PC-3 (cell line): ENCODE measurements at regions not wholly inside any gene's neighbourhood (a gene's known extent, or its start where the extent isn't known, plus 50 kb on each side); places are given as distances from the start of the nearest gene placed in this dataset.

Source experiments
- ATAC-seq: fragments of 200-7000 bp; cut with Tn5 transposase; 2 replicates; pipeline ENCODE4 v1.9.1; 2020; ENCODE audit warnings: mild to moderate bottlenecking, moderate library complexity
- BruUV-seq: library from RNA; stranded (reverse); fragments of 400-500 nt; replicated peaks from 2 replicates; lab custom pipeline; 2021; lab: Mats Ljungman, UMichigan
- CTCF ChIA-PET: fragments of 300-600 bp; sonication (Branson Sonifier 250); formaldehyde crosslinking; loops from one replicate; lab custom pipeline; 2022; ENCODE audit warnings: antibody characterized with exemption; lab: Charles Lee
- POLR2A ChIA-PET: fragments of 300-600 bp; sonication (Branson Sonifier 250); formaldehyde crosslinking; loops from one replicate; lab custom pipeline; 2022; ENCODE audit warnings: antibody characterized with exemption; ENCODE audit not compliant: unreplicated experiment; lab: Charles Lee
- DNase-seq: peaks from one replicate; pipeline ENCODE4 v3.0.0-alpha.2; 2015
- H2AFZ ChIP-seq: fragments of 300-600 bp; sonication (generic); 2 replicates; pipeline ENCODE4 v1.6.0; 2016; ENCODE audit warnings: antibody characterized with exemption, low read length
- H3F3A ChIP-seq: fragments of 300-600 bp; sonication (generic); one replicate; pipeline ENCODE4 v1.6.0; 2017; ENCODE audit warnings: antibody characterized with exemption, low read length, control low read depth, mild to moderate bottlenecking; ENCODE audit not compliant: unreplicated experiment
- H3K27ac ChIP-seq: fragments of 300-600 bp; sonication (generic); 2 replicates; pipeline ENCODE4 v1.5.1; 2016; ENCODE audit warnings: mild to moderate bottlenecking, low read length
- H3K27me3 ChIP-seq: fragments of 300-600 bp; sonication (generic); 2 replicates; pipeline ENCODE4 v1.6.1; 2016; ENCODE audit warnings: low read length, mixed read lengths
- H3K36me3 ChIP-seq: fragments of 300-600 bp; sonication (generic); 2 replicates; pipeline ENCODE4 v1.6.1; 2016; ENCODE audit warnings: low read depth, mixed run types, low read length, mixed read lengths
- H3K4me1 ChIP-seq: fragments of 300-600 bp; sonication (generic); 2 replicates; pipeline ENCODE4 v1.5.1; 2016; ENCODE audit warnings: low read length; ENCODE audit not compliant: insufficient read depth
- H3K4me2 ChIP-seq: fragments of 300-600 bp; sonication (generic); 2 replicates; pipeline ENCODE4 v1.6.0; 2016; ENCODE audit warnings: low read length
- H3K4me3 ChIP-seq: fragments of 300-600 bp; sonication (generic); 2 replicates; pipeline ENCODE4 v1.5.1; 2016; ENCODE audit warnings: mild to moderate bottlenecking, low read length, mixed read lengths
- H3K79me2 ChIP-seq: fragments of 300-600 bp; sonication (generic); 2 replicates; pipeline ENCODE4 v1.6.1; 2017; ENCODE audit warnings: low read length, mixed read lengths
- H3K9ac ChIP-seq: fragments of 300-600 bp; sonication (generic); 2 replicates; pipeline ENCODE4 v1.6.0; 2016; ENCODE audit warnings: mild to moderate bottlenecking, low read length
- H3K9me2 ChIP-seq: fragments of 300-600 bp; sonication (generic); replicated peaks from 2 replicates; pipeline ENCODE4 v1.6.1; 2016; ENCODE audit warnings: mixed run types, low read length, mixed read lengths
- H3K9me3 ChIP-seq: fragments of 300-600 bp; sonication (generic); 2 replicates; pipeline ENCODE4 v1.6.1; 2016; ENCODE audit warnings: low read length, mixed read lengths
- H4K20me1 ChIP-seq: fragments of 300-600 bp; sonication (generic); 2 replicates; pipeline ENCODE4 v1.6.1; 2016; ENCODE audit warnings: low read length, mixed read lengths
- EZH2 ChIP-seq: fragments of 300-600 bp; sonication (generic); IDR thresholded peaks from one replicate; pipeline ENCODE4 v1.6.1; 2017; ENCODE audit warnings: antibody characterized with exemption, mild to moderate bottlenecking, low read length; ENCODE audit not compliant: unreplicated experiment
- EZH2phosphoT487 ChIP-seq: fragments of 300-600 bp; sonication (generic); IDR thresholded peaks from 2 replicates; pipeline ENCODE4 v1.6.1; 2018; ENCODE audit warnings: mild to moderate bottlenecking, antibody characterized with exemption, low read length, borderline replicate concordance
- intact Hi-C: fragments of 100-400 bp; cut with micrococcal nuclease; formaldehyde crosslinking; loops from 2 replicates; pipeline ENCODE4 v1.9.0; 2023
- TF ChIP-seq, protein P1 (sequence below): fragments of 300-600 bp; sonication (generic); conservative IDR thresholded peaks from 2 replicates; pipeline ENCODE4 v1.5.1; 2017; ENCODE audit warnings: antibody characterized with exemption, low read depth, mild to moderate bottlenecking, low read length

DNA sequence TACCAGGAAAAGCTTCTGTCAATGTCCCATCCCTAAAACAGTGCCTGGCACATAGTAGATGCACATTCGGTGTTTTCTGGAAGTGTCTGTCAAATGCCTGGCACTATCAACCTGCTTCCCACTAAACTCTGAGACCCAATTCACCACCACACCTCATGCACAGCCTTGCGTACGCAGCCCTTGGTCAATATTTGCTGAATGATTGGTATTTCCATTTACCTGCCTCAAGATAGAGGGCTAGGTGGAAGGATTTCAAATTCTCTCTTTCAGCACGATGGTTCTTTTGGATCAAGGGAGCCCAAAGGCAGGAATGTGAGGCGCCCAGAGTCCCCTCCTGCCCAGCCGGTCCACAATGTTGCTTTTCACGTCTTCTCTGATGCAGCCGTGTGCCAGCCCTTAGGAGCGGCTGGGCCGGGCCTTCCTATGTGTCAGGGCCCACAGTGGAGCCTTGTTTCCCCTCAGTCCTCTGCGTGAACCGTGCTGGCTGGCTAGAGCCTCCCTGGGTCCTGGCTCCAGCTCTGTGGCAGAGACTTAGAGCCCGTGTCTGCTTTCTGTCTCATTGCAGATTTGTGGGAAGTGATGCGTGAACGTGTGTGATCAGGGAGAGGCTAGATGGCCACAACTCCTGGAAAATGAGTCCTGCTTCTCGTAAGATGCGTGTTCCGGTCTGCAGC is 99.9 kb upstream of the RFLNA start:
- intact Hi-C loops = no loop called here
- DNase-seq (no peak), ATAC-seq (no peak)
- TF ChIP-seq EZH2phosphoT487 (no peak), EZH2 (no peak)
- no peaks in the 10 kb centered on the region for H3K4me1 ChIP-seq
- no peaks in the 10 kb centered on the region for H3K9me3 ChIP-seq
- peaks cover 57% of the 10 kb centered on the region for H3K27me3 ChIP-seq
- no peak overlapping the region for H3K9ac ChIP-seq
- H3F3A ChIP-seq = no peaks in the 10 kb centered on the region
- CTCF ChIA-PET = no interaction called here
- no peak overlapping the region for H3K4me3 ChIP-seq
- no peak overlapping the region for H3K27ac ChIP-seq
- no peaks in the 10 kb centered on the region for H3K36me3 ChIP-seq
- no peaks in the 10 kb centered on the region for H3K79me2 ChIP-seq
- BruUV-seq = no TSS peak
- no peak overlapping the region for H3K4me2 ChIP-seq
- no peaks in the 10 kb centered on the region for H4K20me1 ChIP-seq
- no peaks in the 10 kb centered on the region for H3K9me2 ChIP-seq
- POLR2A ChIA-PET = no interaction called here
- no peak overlapping the region for H2AFZ ChIP-seq

DNA sequence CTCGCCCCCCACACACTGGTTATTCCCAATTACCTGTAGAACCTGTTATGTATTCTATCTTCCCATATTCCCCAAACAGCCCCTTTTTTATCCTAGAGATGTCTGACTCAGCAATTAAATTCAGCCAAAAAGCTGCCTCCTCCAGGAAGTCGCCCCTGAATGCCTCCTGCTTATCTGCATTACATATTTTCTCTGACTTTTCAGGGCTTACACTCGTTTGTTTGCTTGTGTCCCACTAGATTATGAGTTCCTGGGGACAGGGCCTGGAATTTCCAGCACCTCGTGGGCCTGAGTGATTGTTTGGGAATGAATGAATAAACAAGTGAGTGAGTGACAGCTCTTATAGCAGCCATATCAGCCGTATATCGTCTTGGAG is 99.3 kb upstream of the RFLNA start:
- Histone ChIP-seq H3F3A (no peaks in the 10 kb centered on the region), H3K4me3 (no peak overlapping the region), H3K79me2 (no peaks in the 10 kb centered on the region), H3K9me3 (no peaks in the 10 kb centered on the region), H3K4me1 (no peaks in the 10 kb centered on the region), H3K36me3 (no peaks in the 10 kb centered on the region), H3K27me3 (peaks cover 60% of the 10 kb centered on the region), H2AFZ (no peak overlapping the region), H4K20me1 (no peaks in the 10 kb centered on the region), H3K27ac (no peak overlapping the region), H3K4me2 (no peak overlapping the region), H3K9me2 (no peaks in the 10 kb centered on the region), H3K9ac (no peak overlapping the region)
- ChIA-PET POLR2A (no interaction called here), CTCF (no interaction called here)
- no peak for TF ChIP-seq EZH2
- TF ChIP-seq, protein P1, sequence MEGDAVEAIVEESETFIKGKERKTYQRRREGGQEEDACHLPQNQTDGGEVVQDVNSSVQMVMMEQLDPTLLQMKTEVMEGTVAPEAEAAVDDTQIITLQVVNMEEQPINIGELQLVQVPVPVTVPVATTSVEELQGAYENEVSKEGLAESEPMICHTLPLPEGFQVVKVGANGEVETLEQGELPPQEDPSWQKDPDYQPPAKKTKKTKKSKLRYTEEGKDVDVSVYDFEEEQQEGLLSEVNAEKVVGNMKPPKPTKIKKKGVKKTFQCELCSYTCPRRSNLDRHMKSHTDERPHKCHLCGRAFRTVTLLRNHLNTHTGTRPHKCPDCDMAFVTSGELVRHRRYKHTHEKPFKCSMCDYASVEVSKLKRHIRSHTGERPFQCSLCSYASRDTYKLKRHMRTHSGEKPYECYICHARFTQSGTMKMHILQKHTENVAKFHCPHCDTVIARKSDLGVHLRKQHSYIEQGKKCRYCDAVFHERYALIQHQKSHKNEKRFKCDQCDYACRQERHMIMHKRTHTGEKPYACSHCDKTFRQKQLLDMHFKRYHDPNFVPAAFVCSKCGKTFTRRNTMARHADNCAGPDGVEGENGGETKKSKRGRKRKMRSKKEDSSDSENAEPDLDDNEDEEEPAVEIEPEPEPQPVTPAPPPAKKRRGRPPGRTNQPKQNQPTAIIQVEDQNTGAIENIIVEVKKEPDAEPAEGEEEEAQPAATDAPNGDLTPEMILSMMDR = no peak
- no peak for TF ChIP-seq EZH2phosphoT487
- ATAC-seq (no peak), DNase-seq (no peak)
- intact Hi-C loops = no loop called here
- no TSS peak for BruUV-seq

DNA sequence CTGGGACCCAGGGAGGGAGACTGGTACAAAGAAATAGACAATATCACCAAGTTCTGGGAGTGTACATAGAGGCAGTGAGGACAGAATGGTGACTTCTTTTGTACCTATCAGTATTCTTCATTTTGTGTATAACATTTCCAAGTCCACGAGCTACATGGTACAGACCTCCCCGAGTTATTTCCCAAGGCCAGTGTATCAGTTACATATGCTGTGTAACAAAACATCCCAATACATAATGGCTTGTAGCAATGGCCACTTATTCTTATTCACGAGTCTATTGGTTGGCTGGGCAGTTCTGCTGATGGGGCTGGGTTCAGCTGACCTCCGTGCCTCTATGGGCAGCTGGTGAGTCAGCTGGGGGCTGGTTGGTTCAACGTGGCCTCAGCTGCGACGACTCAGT is 98.7 kb upstream of the RFLNA start:
- Histone ChIP-seq H3F3A (no peaks in the 10 kb centered on the region), H3K27me3 (peaks cover 67% of the 10 kb centered on the region), H3K27ac (no peak overlapping the region), H3K4me2 (no peak overlapping the region), H3K36me3 (no peaks in the 10 kb centered on the region), H3K9me2 (no peaks in the 10 kb centered on the region), H2AFZ (no peak overlapping the region), H3K4me3 (no peak overlapping the region), H3K79me2 (no peaks in the 10 kb centered on the region), H3K9ac (no peak overlapping the region), H4K20me1 (no peaks in the 10 kb centered on the region), H3K4me1 (no peaks in the 10 kb centered on the region), H3K9me3 (no peaks in the 10 kb centered on the region)
- DNase-seq (no peak), ATAC-seq (no peak)
- intact Hi-C loops = no loop called here
- no TSS peak for BruUV-seq
- POLR2A ChIA-PET = no interaction called here
- TF ChIP-seq EZH2phosphoT487 (no peak), EZH2 (no peak)
- TF ChIP-seq, protein P1 = no peak
- CTCF ChIA-PET = no interaction called here
